ENCODE measurements at regions not wholly inside any gene's neighbourhood (a gene's known extent, or its start where the extent isn't known, plus 50 kb on each side); places are given as distances from the start of the nearest gene placed in this dataset.

DNA sequence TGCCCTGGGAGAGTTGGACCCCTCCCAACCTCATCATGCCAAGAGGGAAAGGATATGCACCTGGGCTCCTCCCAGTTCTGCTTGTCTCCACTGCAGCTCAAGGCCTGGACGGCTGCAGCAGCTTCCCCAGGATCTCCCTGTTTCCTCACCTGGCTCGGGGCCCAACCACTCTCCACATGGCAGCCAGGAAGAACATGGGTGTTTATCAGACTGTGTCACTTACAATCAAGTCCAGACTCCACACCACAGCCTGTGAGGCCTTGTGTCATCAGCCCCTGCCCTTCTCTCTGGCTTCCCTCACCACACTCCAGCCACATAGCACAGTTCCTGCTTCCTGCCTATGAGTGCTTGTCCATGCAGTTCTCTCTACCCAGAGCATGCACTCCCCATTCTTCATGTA lies 534.4 kb downstream of the EPHB1 start:
- peak in 7 of 8 donors; percentile 31 to 87 (median 58) for ATAC-seq
- Histone ChIP-seq H3K27me3 (peaks cover 0 to 5% (median 0%) of the 10 kb centered on the region in 7 donors), H3K36me3 (no peaks in the 10 kb centered on the region), H3K27ac (no peak overlapping the region), H3K9me3 (no peaks in the 10 kb centered on the region), H3K4me1 (peaks cover 0 to 10% (median 0%) of the 10 kb centered on the region in 9 donors), H3K4me3 (no peak overlapping the region)
- TF ChIP-seq CTCF (IDR thresholded peaks at IDR 0.05) = no peak
- intact Hi-C loops (cut with DNase I) = no loop called here
- 22 to 24% methylated on average over 2 of the region's 2 CpGs for WGBS, 2 donors
- DNase-seq = peak; percentile 20 to 42

DNA sequence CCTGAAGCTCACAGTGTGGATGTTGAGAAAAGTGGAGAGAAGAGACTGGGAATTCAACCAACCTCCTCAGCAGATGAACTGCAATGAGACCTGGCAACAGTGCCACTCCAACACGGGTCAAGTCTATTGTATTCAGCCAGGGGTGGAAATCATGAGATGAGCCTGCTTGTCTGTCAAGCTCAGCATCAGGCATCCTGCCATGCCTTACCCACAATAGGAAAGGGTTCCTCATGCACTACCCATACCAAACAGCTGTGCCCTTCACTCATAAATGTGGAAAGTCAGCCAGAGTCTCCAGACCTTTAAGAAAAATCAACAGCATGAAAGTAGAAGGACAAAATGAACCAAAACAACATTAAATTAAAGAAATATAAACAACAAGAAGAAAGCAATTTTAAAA lies 542.1 kb downstream of the EPHB1 start:
- no peak overlapping the region for H3K27ac ChIP-seq
- H3K27me3 ChIP-seq = peaks cover 0 to 15% (median 8%) of the 10 kb centered on the region in 7 donors
- ATAC-seq (no peak), DNase-seq (no peak)
- intact Hi-C loops (cut with DNase I) = no loop called here
- WGBS, 2 donors = 60 to 68% methylated on average over 1 of the region's 1 CpG
- TF ChIP-seq CTCF (IDR thresholded peaks at IDR 0.05) = no peak
- H3K36me3 ChIP-seq = no peaks in the 10 kb centered on the region
- peaks cover 0 to 6% (median 0%) of the 10 kb centered on the region in 11 donors for H3K9me3 ChIP-seq
- H3K4me3 ChIP-seq = no peak overlapping the region
- H3K4me1 ChIP-seq = no peaks in the 10 kb centered on the region

GRCh38 chr3:135348690-135349089 lies 553.6 kb downstream of the EPHB1 start:
- no peaks in the 10 kb centered on the region for H3K4me1 ChIP-seq
- ATAC-seq (no peak), DNase-seq (no peak)
- peaks cover 0 to 38% (median 7%) of the 10 kb centered on the region in 7 donors for H3K27me3 ChIP-seq
- no peak overlapping the region for H3K27ac ChIP-seq
- TF ChIP-seq CTCF (IDR thresholded peaks at IDR 0.05) = no peak
- no peaks in the 10 kb centered on the region for H3K9me3 ChIP-seq
- 48 to 51% methylated on average over 1 of the region's 1 CpG for WGBS, 2 donors
- intact Hi-C loops (cut with DNase I) = loop anchor here in 1 of 10 donors (10.0 kb wide), 1 partner anchor 114 kb away; no protein-coding TSS in a partner anchor
- no peak overlapping the region for H3K4me3 ChIP-seq
- H3K36me3 ChIP-seq = no peaks in the 10 kb centered on the region

DNA sequence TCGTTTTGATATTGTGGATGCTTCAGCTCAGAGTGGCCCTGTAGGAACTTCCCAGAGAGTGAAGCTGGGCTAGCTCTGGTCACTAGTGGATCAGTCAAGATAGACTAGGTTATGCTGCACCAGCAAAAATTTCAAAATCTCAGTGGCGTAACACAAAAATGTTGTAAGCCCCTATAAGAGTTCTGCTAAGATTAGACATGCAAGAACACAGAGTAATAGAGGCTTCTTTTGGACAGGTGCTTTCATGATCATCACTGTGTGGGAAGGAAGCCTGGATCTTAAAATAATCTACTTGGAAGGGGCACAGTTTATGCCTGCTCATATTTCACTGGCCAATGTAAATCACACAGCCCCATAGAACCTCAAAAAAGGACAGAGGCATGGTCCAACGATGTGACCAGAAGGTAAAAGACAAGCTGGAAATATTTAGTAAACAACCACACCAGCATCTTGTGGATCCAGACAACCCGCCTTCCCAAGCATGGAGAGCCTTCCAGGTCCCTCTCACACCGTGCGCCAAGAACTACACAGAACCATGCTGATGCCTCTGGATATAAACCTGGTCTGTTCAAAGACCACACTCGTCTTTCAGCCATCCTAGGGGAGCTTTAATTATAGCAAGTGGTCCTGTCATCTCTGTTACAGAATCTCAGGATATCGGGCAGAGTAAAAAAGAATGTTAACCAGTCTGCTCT lies 554.3 kb downstream of the EPHB1 start:
- Histone ChIP-seq H3K27ac (no peak overlapping the region), H3K9me3 (peaks cover 0 to 6% (median 0%) of the 10 kb centered on the region in 11 donors), H3K4me3 (no peak overlapping the region), H3K36me3 (no peaks in the 10 kb centered on the region), H3K27me3 (peaks cover 0 to 38% (median 7%) of the 10 kb centered on the region in 7 donors), H3K4me1 (no peaks in the 10 kb centered on the region)
- intact Hi-C loops (cut with DNase I) = loop anchor here in 1 of 10 donors (10.0 kb wide), 1 partner anchor 115 kb away; no protein-coding TSS in a partner anchor
- no peak for TF ChIP-seq CTCF (IDR thresholded peaks at IDR 0.05)
- DNase-seq (no peak), ATAC-seq (no peak)
- WGBS, 2 donors = 78 to 80% methylated on average over 8 of the region's 8 CpGs
